IPS DF 6.9 (cell line): ENCODE measurements at regions not wholly inside any gene's neighbourhood (a gene's known extent, or its start where the extent isn't known, plus 50 kb on each side); places are given as distances from the start of the nearest gene placed in this dataset.

Source experiments
- DNase-seq: peaks from one replicate; pipeline ENCODE4 v3.0.0-alpha.2; 2013; ENCODE audit warnings: low read depth, low spot score
- H3K27ac ChIP-seq: one replicate; pipeline ENCODE4 v1.5.1; 2013; ENCODE audit warnings: low read length, control low read depth
- H3K27me3 ChIP-seq: 2 replicates; pipeline ENCODE4 v1.6.1; 2013; ENCODE audit warnings: mild to moderate bottlenecking, low read length; ENCODE audit not compliant: control insufficient read depth, insufficient read depth
- H3K36me3 ChIP-seq: 2 replicates; pipeline ENCODE4 v1.6.1; 2013; ENCODE audit warnings: low read length; ENCODE audit not compliant: control insufficient read depth, insufficient read depth
- H3K4me1 ChIP-seq: 2 replicates; pipeline ENCODE4 v1.6.1; 2013; ENCODE audit warnings: low read length; ENCODE audit not compliant: control insufficient read depth, insufficient read depth
- H3K4me3 ChIP-seq: 2 replicates; pipeline ENCODE4 v1.5.1; 2013; ENCODE audit warnings: mild to moderate bottlenecking, low read length
- H3K9me3 ChIP-seq: 2 replicates; pipeline ENCODE4 v1.6.1; 2013; ENCODE audit warnings: low read length, inconsistent platforms; ENCODE audit not compliant: control insufficient read depth, insufficient read depth
- WGBS: extraction: QIAGEN DNeasy Blood & Tissue Kit; methylation state at CpG from one replicate; pipeline ENCODE4 v1.1.7; 2013; ENCODE audit warnings: mixed read lengths, missing lambda C conversion rate; ENCODE audit not compliant: insufficient read length, insufficient coverage; 5-methylcytosine and 5-hydroxymethylcytosine counted together

GRCh38 chr6:168255283-168255881 lies 64.2 kb downstream of the DACT2 start:
- WGBS, result no CpG with 5 or more reads among the region's 4 CpGs
- Histone ChIP-seq H3K4me3 (no peak overlapping the region), H3K27me3 (no peaks in the 10 kb centered on the region), H3K36me3 (no peaks in the 10 kb centered on the region), H3K27ac (no peak overlapping the region), H3K9me3 (no peaks in the 10 kb centered on the region), H3K4me1 (no peaks in the 10 kb centered on the region)
- no peak for DNase-seq

DNA sequence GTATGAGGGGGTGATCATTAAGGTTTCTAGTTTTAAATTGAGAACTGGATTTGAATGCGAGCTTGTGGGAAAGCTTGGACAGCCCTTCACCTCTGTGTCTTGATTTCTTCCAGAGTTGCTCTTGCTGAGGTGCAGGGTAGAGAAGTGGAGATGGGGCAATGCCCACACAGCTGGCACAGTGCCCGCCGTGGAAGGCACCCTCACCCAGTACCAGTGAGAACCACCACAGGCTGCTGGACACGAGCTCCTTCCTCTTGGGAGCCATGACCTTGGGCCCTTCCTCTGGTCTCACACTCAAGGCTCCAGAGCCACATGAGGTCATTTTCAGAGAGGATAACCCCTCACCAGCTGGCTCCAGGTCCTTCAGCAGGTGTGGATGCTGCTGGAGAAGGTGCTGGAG lies 67.3 kb downstream of the DACT2 start:
- no CpG with 5 or more reads among the region's 4 CpGs for WGBS
- H3K36me3 ChIP-seq, result no peaks in the 10 kb centered on the region
- H3K4me3 ChIP-seq, result no peak overlapping the region
- H3K27me3 ChIP-seq, result no peaks in the 10 kb centered on the region
- DNase-seq, result no peak
- H3K27ac ChIP-seq, result no peak overlapping the region
- peaks cover 1% of the 10 kb centered on the region for H3K4me1 ChIP-seq
- H3K9me3 ChIP-seq, result no peaks in the 10 kb centered on the region

- Histone ChIP-seq H3K4me3 (no peak overlapping the region), H3K27me3 (no peaks in the 10 kb centered on the region), H3K4me1 (peaks cover 1% of the 10 kb centered on the region), H3K27ac (no peak overlapping the region), H3K36me3 (no peaks in the 10 kb centered on the region), H3K9me3 (no peaks in the 10 kb centered on the region)
- DNase-seq, result no peak
- no CpG with 5 or more reads among the region's 11 CpGs for WGBS
These were observed 69.3 kb downstream of the DACT2 start for GRCh38 chr6:168250250-168250649.

- no peak for DNase-seq
- no CpG with 5 or more reads among the region's 13 CpGs for WGBS
- H3K4me1 ChIP-seq, result peaks cover 1% of the 10 kb centered on the region
These were observed 69.8 kb downstream of the DACT2 start for GRCh38 chr6:168249746-168250145.

DNA sequence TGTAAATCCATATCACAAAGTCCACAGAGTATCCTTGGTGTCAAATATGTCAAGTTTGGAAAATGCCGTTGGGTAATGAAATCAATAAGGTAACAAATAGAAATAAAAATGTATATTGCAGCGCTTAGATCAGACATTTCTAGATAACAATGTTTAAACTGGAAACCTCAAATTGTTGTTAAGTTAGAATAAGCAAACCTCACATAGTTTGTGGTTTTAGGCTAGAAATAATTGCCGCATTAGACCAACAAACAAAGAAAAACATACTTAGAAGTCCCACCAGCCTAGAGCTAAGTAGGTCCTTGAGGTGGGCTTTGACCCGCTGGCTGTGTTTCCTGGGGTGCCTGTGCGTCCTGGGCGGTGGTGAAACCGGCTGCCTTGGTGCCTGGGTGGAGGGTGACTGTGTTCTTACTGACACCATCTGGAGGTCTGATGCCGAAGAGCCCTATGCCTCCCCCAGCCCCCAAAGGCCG lies 71.4 kb downstream of the DACT2 start:
- Histone ChIP-seq H3K4me1 (peaks cover 3% of the 10 kb centered on the region), H3K4me3 (no peak overlapping the region), H3K27me3 (no peaks in the 10 kb centered on the region), H3K36me3 (no peaks in the 10 kb centered on the region), H3K9me3 (no peaks in the 10 kb centered on the region), H3K27ac (no peak overlapping the region)
- WGBS, result no CpG with 5 or more reads among the region's 9 CpGs
- DNase-seq, result no peak

More at GRCh38 chr6:168249746-168250145, 69.8 kb downstream of the DACT2 start:
- Histone ChIP-seq H3K27ac (no peak overlapping the region), H3K9me3 (no peaks in the 10 kb centered on the region), H3K27me3 (no peaks in the 10 kb centered on the region), H3K36me3 (no peaks in the 10 kb centered on the region), H3K4me3 (no peak overlapping the region)

DNA sequence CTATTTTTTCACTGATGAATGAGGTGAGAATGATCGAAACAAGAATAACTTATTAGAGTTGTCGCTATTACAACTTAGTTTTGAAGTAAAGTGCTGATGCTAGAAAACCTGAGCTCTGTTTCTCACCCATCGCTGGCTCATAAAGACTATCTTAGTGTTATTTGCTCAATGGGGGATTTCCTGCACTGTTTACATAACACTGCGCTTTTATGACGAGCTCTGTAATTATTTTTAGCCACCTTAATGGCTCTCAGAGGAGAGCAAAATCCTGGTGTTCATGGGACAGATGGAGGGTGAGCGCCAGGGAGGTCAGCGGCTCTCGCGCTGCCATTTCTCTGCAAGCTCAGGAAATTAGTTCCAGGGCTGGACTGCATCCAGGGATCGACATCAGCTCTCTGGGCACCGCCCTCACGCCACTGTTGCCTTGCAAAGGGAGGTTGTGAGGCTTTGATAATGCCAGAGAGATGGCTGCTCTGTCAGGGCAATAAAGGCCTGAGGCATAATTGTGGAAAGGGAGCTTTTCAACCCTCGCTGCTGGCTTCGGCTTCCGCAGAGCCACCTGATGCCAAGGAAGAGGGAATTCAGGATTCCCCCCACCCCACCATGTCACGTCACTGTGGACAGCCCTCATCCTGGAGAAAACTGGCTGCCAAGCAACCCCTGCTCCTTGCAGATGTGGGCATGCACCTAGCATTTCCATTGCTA lies 72.0 kb downstream of the DACT2 start:
- no peak overlapping the region for H3K27ac ChIP-seq
- H3K4me3 ChIP-seq, result no peak overlapping the region
- no peaks in the 10 kb centered on the region for H3K36me3 ChIP-seq
- H3K27me3 ChIP-seq, result no peaks in the 10 kb centered on the region
- no peak for DNase-seq
- no CpG with 5 or more reads among the region's 16 CpGs for WGBS
- no peaks in the 10 kb centered on the region for H3K9me3 ChIP-seq
- peaks cover 4% of the 10 kb centered on the region for H3K4me1 ChIP-seq

DNA sequence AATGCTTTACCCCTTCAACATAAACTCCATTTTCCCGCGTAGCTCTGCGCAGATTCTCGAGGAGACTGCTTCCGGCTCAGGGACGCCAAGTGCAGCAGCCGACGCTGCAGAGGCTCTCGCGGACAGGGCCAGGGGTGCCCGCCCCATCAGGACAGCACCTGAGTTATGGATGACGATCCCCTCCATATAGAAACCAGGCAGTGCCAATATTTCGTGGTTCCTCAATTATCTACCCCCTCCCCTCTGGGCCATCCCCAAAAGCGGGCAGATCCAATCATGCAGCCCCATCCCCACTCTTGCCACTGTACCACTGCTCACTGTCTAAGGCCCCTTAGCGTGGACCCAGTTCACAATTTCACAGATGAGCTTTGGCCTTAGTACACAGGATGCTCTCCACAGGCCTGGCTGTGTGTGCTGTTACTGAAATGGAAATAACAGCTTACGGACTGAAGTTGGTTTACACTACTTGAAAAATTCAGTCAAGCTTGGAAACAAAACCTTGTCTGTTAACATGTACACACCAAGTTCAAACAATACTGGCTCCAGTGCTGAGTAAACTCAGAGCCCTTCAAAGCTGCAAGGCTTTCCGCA lies 74.5 kb downstream of the DACT2 start:
- Histone ChIP-seq H3K36me3 (no peaks in the 10 kb centered on the region), H3K4me1 (peaks cover 4% of the 10 kb centered on the region), H3K9me3 (no peaks in the 10 kb centered on the region), H3K27me3 (no peaks in the 10 kb centered on the region), H3K4me3 (no peak overlapping the region), H3K27ac (no peak overlapping the region)
- WGBS, result no CpG with 5 or more reads among the region's 17 CpGs
- no peak for DNase-seq

- Histone ChIP-seq H3K36me3 (no peaks in the 10 kb centered on the region), H3K27me3 (no peaks in the 10 kb centered on the region), H3K9me3 (no peaks in the 10 kb centered on the region), H3K4me1 (peaks cover 4% of the 10 kb centered on the region), H3K27ac (no peak overlapping the region), H3K4me3 (no peak overlapping the region)
- no peak for DNase-seq
- WGBS, result no CpG with 5 or more reads among the region's 6 CpGs
These were observed 75.7 kb downstream of the DACT2 start for GRCh38 chr6:168243812-168244376.

DNA sequence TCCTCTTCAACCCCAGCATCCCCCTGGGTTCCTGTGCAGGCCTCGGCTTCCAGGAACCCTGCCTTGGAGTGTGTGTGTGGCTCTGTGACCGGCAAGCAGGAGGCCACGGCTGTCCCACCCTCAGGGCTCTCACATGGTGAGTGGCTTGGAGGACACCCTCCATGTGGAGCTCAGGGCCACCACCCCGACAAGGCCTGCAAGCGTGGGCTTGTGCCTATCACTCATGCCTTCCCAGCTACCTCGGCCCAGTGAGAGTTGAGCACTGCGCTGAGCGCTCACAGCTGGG lies 76.7 kb downstream of the DACT2 start:
- DNase-seq, result no peak
- H3K27ac ChIP-seq, result no peak overlapping the region

DNA sequence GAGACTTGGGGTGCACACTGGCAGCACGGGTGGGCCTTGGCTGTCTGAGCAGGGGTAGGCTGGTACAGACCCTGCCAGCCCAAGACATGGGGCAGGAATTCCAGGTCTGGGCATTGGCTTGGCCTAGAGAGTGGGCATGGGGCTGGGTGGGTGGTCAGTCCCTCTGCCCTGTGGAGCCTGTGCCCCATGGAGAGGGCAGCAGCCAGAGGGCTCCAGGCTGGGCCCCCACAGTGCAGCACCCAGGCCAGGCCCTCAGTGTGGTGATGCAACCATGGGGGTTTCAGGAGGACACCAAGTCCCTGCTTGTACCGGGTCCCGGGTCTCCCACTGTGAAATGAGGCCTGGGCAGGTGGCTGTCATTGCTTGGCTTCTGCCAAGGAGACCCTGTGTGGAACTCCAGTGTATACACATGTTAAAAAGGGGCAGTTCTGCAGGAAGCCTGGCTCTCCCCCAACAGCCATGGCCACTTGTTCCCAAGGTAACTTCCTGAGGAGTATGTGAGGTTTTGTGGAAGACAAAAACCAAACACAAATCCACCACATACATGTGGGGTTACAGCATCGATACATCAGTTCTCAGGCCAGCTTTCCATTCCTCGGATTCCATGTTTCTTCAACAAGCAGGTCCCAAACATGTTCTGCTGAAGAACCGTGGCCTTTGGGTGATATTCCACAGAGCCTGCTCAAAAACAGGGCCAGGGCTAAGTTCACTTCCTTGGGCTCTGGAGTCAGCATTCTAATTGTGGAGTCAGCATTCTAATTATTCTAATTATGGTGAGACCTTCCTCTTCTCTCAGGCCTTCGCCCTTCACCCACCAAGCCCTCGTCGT lies 77.3 kb downstream of the DACT2 start:
- no peaks in the 10 kb centered on the region for H3K36me3 ChIP-seq
- 0 out of 2 replicates have a peak, but pooled peaks cover 3% of the 10 kb centered on the region for H3K4me1 ChIP-seq
- H3K9me3 ChIP-seq, result no peaks in the 10 kb centered on the region
- WGBS, result no CpG with 5 or more reads among the region's 9 CpGs
- no peak for DNase-seq
- no peak overlapping the region for H3K27ac ChIP-seq
- H3K4me3 ChIP-seq, result no peak overlapping the region
- H3K27me3 ChIP-seq, result no peaks in the 10 kb centered on the region

More for the DNA sequence above, 76.7 kb downstream of the DACT2 start:
- H3K9me3 ChIP-seq, result no peaks in the 10 kb centered on the region
- no peaks in the 10 kb centered on the region for H3K27me3 ChIP-seq
- H3K4me1 ChIP-seq, result peaks cover 4% of the 10 kb centered on the region
- H3K36me3 ChIP-seq, result no peaks in the 10 kb centered on the region
- WGBS, result no CpG with 5 or more reads among the region's 8 CpGs
- no peak overlapping the region for H3K4me3 ChIP-seq
